Panc1 (cell line): ENCODE measurements at regions not wholly inside any gene's neighbourhood (a gene's known extent, or its start where the extent isn't known, plus 50 kb on each side); places are given as distances from the start of the nearest gene placed in this dataset.

Experiments used
- ATAC-seq: fragments of 200-7000 bp; cut with Tn5 transposase; 2 replicates; pipeline ENCODE4 v1.9.1; 2020; ENCODE audit warnings: mild to moderate bottlenecking, moderate library complexity
- BruUV-seq: library from RNA; stranded (reverse); fragments of 400-500 nt; replicated peaks from 2 replicates; lab custom pipeline; 2021; lab: Mats Ljungman, UMichigan
- CTCF ChIA-PET: fragments of 300-600 bp; sonication (Branson Sonifier 250); formaldehyde crosslinking; loops from one replicate; lab custom pipeline; 2022; ENCODE audit warnings: antibody characterized with exemption; lab: Charles Lee
- POLR2A ChIA-PET: fragments of 300-600 bp; sonication (Branson Sonifier 250); formaldehyde crosslinking; loops from one replicate; lab custom pipeline; 2022; ENCODE audit warnings: antibody characterized with exemption; lab: Charles Lee
- DNase-seq: peaks from one replicate; pipeline ENCODE4 v3.0.0-alpha.2; 2010; ENCODE audit warnings: low read depth, low spot score
- H3K27ac ChIP-seq: 2 replicates; pipeline ENCODE4 v1.5.1; 2011; ENCODE audit warnings: mild to moderate bottlenecking, low read length, inconsistent platforms
- H3K27me3 ChIP-seq: fragments of 200-500 bp; sonication (Bioruptor generic); 2 replicates; pipeline ENCODE4 v1.6.0; 2014; ENCODE audit warnings: low read length, inconsistent platforms; ENCODE audit not compliant: control insufficient read depth, insufficient read depth
- H3K36me3 ChIP-seq: fragments of 200-500 bp; sonication (Bioruptor generic); 2 replicates; pipeline ENCODE4 v1.5.1; 2014; ENCODE audit warnings: inconsistent platforms, mild to moderate bottlenecking, low read length, moderate library complexity; ENCODE audit not compliant: control insufficient read depth, insufficient read depth
- H3K4me1 ChIP-seq: 2 replicates; pipeline ENCODE4 v1.5.1; 2011; ENCODE audit warnings: inconsistent platforms, mild to moderate bottlenecking, low read length, moderate library complexity; ENCODE audit not compliant: control insufficient read depth, insufficient read depth
- H3K4me3 ChIP-seq, 2 experiments: 2 replicates each; pipeline ENCODE4 v1.5.1; 2011 to 2012; ENCODE audit warnings: low read depth in 2 of 2, low read length in 2 of 2, mild to moderate bottlenecking in 2 of 2, inconsistent platforms in 1 of 2, moderate library complexity in 1 of 2
- H3K9me3 ChIP-seq: fragments of 200-500 bp; sonication (Bioruptor generic); 2 replicates; pipeline ENCODE4 v1.5.1; 2014; ENCODE audit warnings: low read depth, mild to moderate bottlenecking, inconsistent platforms, low read length, moderate library complexity; ENCODE audit not compliant: control insufficient read depth, insufficient read depth
- POLR2AphosphoS5 ChIP-seq: IDR thresholded peaks from 2 replicates; pipeline ENCODE4 v1.6.1; 2012; ENCODE audit warnings: mild to moderate bottlenecking, low read depth, low read length, moderate library complexity
- SIN3A ChIP-seq: IDR thresholded peaks from 2 replicates; pipeline ENCODE4 v1.6.1; 2012; ENCODE audit warnings: low read depth, mild to moderate bottlenecking, low read length, moderate library complexity, borderline replicate concordance; ENCODE audit not compliant: insufficient read depth
- TCF7L2 ChIP-seq: IDR thresholded peaks from 2 replicates; pipeline ENCODE4 v1.6.1; 2011; ENCODE audit warnings: mild to moderate bottlenecking, low read depth, low read length, inconsistent platforms
- in situ Hi-C: cut with HindIII; loops from 2 replicates; pipeline ENCODE4 v1.10.0; 2016; ENCODE audit warnings: low sequenced_read_pairs, low pct_unique_long_range_greater_than_20kb
- intact Hi-C: fragments of 100-400 bp; cut with micrococcal nuclease; formaldehyde crosslinking; loops from one replicate; pipeline ENCODE4 v1.10.0; 2022; ENCODE audit not compliant: unreplicated experiment
- TF ChIP-seq, protein P1 (sequence below): fragments of 450-650 bp; IDR thresholded peaks from 2 replicates; pipeline ENCODE4 v1.5.1; 2017; ENCODE audit warnings: mild to moderate bottlenecking
- TF ChIP-seq, protein P2 (sequence below), 2 experiments: IDR thresholded peaks; 2 replicates each; pipeline ENCODE4 v1.6.1; 2011 to 2012; ENCODE audit warnings: low read depth in 2 of 2, control low read depth in 1 of 2, low read length in 1 of 2, mild to moderate bottlenecking in 1 of 2, moderate library complexity in 1 of 2; ENCODE audit not compliant: insufficient read depth in 1 of 2

DNA sequence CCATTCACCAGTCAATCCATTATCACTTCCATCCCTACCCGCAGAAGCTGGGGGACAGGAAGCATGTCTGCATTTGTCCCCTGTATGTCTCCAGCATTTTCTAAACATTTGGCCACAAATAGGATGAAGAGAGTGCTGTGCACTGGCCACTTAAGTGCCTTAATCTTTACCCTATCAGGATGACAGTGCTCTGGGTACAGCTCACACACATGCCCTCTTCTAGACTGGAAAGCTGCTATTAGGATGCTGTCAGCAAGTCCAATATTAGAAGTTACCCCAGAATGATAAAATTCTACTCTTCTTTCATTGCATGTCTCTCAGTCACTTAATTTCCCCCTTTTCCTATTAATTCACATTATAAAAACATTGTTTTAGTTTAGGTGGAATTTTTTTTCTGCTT, 168.4 kb downstream of the RASEF start:
- ChIA-PET CTCF (no interaction called here), POLR2A (no interaction called here)
- intact Hi-C loops (no loop called here), in situ Hi-C loops (no loop called here)
- Histone ChIP-seq H3K9me3 (no peaks in the 10 kb centered on the region), H3K27ac (no peak overlapping the region), H3K4me3 (no peak overlapping the region), H3K27me3 (no peaks in the 10 kb centered on the region), H3K4me1 (no peaks in the 10 kb centered on the region), H3K36me3 (no peaks in the 10 kb centered on the region)
- BruUV-seq: no TSS peak
- no peak for DNase-seq
- no peak for ATAC-seq
- TF ChIP-seq, protein P1, sequence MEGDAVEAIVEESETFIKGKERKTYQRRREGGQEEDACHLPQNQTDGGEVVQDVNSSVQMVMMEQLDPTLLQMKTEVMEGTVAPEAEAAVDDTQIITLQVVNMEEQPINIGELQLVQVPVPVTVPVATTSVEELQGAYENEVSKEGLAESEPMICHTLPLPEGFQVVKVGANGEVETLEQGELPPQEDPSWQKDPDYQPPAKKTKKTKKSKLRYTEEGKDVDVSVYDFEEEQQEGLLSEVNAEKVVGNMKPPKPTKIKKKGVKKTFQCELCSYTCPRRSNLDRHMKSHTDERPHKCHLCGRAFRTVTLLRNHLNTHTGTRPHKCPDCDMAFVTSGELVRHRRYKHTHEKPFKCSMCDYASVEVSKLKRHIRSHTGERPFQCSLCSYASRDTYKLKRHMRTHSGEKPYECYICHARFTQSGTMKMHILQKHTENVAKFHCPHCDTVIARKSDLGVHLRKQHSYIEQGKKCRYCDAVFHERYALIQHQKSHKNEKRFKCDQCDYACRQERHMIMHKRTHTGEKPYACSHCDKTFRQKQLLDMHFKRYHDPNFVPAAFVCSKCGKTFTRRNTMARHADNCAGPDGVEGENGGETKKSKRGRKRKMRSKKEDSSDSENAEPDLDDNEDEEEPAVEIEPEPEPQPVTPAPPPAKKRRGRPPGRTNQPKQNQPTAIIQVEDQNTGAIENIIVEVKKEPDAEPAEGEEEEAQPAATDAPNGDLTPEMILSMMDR: no peak
- TF ChIP-seq TCF7L2: no peak
- TF ChIP-seq, protein P2, sequence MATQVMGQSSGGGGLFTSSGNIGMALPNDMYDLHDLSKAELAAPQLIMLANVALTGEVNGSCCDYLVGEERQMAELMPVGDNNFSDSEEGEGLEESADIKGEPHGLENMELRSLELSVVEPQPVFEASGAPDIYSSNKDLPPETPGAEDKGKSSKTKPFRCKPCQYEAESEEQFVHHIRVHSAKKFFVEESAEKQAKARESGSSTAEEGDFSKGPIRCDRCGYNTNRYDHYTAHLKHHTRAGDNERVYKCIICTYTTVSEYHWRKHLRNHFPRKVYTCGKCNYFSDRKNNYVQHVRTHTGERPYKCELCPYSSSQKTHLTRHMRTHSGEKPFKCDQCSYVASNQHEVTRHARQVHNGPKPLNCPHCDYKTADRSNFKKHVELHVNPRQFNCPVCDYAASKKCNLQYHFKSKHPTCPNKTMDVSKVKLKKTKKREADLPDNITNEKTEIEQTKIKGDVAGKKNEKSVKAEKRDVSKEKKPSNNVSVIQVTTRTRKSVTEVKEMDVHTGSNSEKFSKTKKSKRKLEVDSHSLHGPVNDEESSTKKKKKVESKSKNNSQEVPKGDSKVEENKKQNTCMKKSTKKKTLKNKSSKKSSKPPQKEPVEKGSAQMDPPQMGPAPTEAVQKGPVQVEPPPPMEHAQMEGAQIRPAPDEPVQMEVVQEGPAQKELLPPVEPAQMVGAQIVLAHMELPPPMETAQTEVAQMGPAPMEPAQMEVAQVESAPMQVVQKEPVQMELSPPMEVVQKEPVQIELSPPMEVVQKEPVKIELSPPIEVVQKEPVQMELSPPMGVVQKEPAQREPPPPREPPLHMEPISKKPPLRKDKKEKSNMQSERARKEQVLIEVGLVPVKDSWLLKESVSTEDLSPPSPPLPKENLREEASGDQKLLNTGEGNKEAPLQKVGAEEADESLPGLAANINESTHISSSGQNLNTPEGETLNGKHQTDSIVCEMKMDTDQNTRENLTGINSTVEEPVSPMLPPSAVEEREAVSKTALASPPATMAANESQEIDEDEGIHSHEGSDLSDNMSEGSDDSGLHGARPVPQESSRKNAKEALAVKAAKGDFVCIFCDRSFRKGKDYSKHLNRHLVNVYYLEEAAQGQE (IDR thresholded peaks at IDR 0.05; ENCODE audit: insufficient read depth in 1 of 2, low read depth in 2 of 2, low read length in 1 of 2): no peak

DNA sequence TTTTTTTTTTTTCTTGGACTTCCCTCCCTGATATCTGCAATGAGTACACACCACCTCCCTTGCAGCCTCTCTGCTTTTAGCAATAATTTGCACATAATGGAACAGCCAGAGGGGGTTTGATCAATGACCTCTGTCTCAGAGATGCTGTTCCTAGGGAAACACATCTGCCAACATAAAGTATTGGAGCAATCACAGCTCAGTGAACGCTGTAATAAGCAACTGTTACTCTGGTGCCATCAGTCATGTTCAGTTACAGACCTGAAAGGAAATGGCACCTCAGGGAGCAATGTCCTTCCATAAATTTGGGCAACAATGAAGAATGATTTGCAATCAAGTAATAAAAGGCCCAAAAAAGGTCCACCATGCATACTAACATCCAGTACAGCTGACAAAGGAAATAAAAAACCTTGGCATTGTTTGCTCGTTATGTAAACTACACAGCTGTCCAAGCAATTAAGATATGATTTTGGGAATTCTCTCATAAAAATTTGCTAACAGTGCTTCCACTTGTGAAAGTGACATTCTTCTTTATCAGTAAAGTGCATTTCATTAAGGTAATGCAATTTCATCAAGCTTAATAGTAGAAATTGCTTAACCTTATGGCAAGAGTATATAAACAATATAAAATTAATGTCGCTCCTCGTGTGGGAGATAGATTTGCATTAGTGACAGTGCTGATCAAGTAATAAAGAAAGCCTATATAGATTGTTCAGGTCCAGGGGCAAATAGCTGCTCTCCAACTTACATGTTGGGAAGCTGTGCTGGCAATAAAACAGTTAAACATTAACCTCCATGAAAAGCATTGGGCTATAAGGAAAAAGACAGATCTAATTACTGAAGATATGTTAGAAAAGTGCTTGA, 167.8 kb downstream of the RASEF start:
- BruUV-seq: no TSS peak
- H3K27ac ChIP-seq: no peak overlapping the region
- DNase-seq: no peak
- ChIA-PET POLR2A (no interaction called here), CTCF (no interaction called here)
- H3K9me3 ChIP-seq: no peaks in the 10 kb centered on the region
- intact Hi-C loops: no loop called here
- no peaks in the 10 kb centered on the region for H3K36me3 ChIP-seq
- no peaks in the 10 kb centered on the region for H3K4me1 ChIP-seq
- in situ Hi-C loops: no loop called here
- TF ChIP-seq, protein P2 (IDR thresholded peaks at IDR 0.05; ENCODE audit: insufficient read depth in 1 of 2, low read depth in 2 of 2, low read length in 1 of 2): no peak
- no peak for TF ChIP-seq POLR2AphosphoS5
- TF ChIP-seq, protein P1: no peak
- TF ChIP-seq SIN3A: no peak
- TF ChIP-seq TCF7L2: no peak
- no peaks in the 10 kb centered on the region for H3K27me3 ChIP-seq
- no peak overlapping the region for H3K4me3 ChIP-seq
- ATAC-seq: no peak
